ENCODE measurements at regions not wholly inside any gene's neighbourhood (a gene's known extent, or its start where the extent isn't known, plus 50 kb on each side); places are given as distances from the start of the nearest gene placed in this dataset.

DNA sequence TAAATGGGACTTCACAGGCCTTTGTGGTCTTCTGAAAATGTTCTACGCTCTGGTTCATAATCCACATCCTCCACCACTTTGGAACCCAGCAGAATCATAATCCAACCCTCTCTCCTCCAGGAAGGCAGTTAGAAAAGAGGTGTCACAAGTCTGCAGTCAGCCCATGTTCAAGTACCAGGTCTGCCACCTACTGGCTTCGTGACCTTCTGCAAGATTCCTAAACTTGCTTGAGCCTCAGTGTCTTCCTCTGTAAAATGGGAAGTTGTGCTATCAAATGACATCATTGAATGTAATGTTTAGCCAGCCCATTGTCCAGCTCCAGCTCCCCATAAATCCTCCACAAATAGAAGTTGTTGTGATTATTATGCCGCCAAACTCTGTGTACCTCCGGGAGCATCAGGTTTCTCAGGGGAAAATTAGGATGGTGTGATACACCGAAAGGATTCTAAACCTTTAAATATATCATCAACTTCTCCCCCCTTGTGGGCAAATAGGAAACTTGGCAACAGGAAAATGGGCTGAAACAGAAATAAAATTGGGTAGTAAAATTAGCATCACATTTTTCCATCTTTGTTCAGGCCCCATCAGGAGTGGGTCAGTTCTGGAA lies 109.7 kb downstream of the NUFIP1 start:
- no peak overlapping the region for H3K18ac ChIP-seq (ENCODE audit: extremely low read depth, low read length)
- peak; percentile 32 for FAIRE-seq
- no peaks in the 10 kb centered on the region for H3K79me1 ChIP-seq (ENCODE audit: low read depth, low read length)
- no peak overlapping the region for H4K8ac ChIP-seq (ENCODE audit: extremely low read depth, insufficient read depth, low read length)
- no peak overlapping the region for H2BK5ac ChIP-seq (ENCODE audit: low read depth, low read length)
- no peak overlapping the region for H3K4ac ChIP-seq (replicated peaks; ENCODE audit: insufficient read length, low read depth, low read length)
- H3K56ac ChIP-seq (replicated peaks; ENCODE audit: insufficient read length, low read depth, low read length) = no peak overlapping the region
- no peaks in the 10 kb centered on the region for H3K79me2 ChIP-seq (ENCODE audit: control insufficient read depth in 1 of 2, insufficient read depth in 2 of 2, low read length in 2 of 2)
- no peak overlapping the region for H4K91ac ChIP-seq (replicated peaks; ENCODE audit: insufficient read length, low read length)
- no peak overlapping the region for H2AK5ac ChIP-seq (ENCODE audit: low read depth, low read length)
- H4K20me1 ChIP-seq (replicated peaks in 1 of 2; ENCODE audit: control insufficient read depth in 1 of 2, insufficient read depth in 2 of 2, low read length in 2 of 2) = no peaks in the 10 kb centered on the region
- DNase-seq (ENCODE audit: low read depth in 1 of 2, low spot score in 2 of 2) = no peak
- no peak overlapping the region; a peak in 1 of 8 replicates for H3K4me3 ChIP-seq (ENCODE audit: extremely low read depth in 1 of 4, insufficient read depth in 2 of 4, low read depth in 3 of 4, low read length in 4 of 4)
- H3K9me3 ChIP-seq (ENCODE audit: insufficient read depth in 2 of 2, low read depth in 1 of 2, low read length in 1 of 2) = peaks cover 2 to 6% of the 10 kb centered on the region in 2 experiments; a peak in 2 of 4 replicates
- H3K23ac ChIP-seq (ENCODE audit: insufficient read length) = no peak overlapping the region
- H2BK12ac ChIP-seq (ENCODE audit: low read depth, low read length) = no peak overlapping the region
- H2BK120ac ChIP-seq (replicated peaks; ENCODE audit: low read depth, low read length) = no peak overlapping the region
- no peaks in the 10 kb centered on the region for H3K36me3 ChIP-seq (ENCODE audit: control insufficient read depth in 2 of 4, insufficient read depth in 4 of 4, low read length in 3 of 4)
- ChIA-PET CTCF (ENCODE audit: partially characterized antibody) (interaction anchor here (0.9 to 5.7 kb wide), 4 partner anchors 9 to 396 kb away, joined by 3 to 27 read pairs (median 12); no protein-coding TSS in a partner anchor), POLR2A (ENCODE audit: partially characterized antibody) (no interaction called here)
- no peak overlapping the region for H2BK20ac ChIP-seq (ENCODE audit: low read length)
- H3K9ac ChIP-seq (replicated peaks in 1 of 4; ENCODE audit: extremely low read depth in 1 of 4, low read depth in 3 of 4, low read length in 3 of 4) = no peak overlapping the region
- no peaks in the 10 kb centered on the region for H3K4me1 ChIP-seq (replicated peaks in 1 of 4; ENCODE audit: control insufficient read depth in 3 of 4, insufficient read depth in 4 of 4, low read length in 3 of 4)
- no peaks in the 10 kb centered on the region for H3K27me3 ChIP-seq (replicated peaks in 1 of 4; ENCODE audit: control insufficient read depth in 3 of 4, extremely low read depth in 1 of 4, insufficient read depth in 3 of 4, low read length in 3 of 4)
- WGBS, 2 experiments (ENCODE audit: extremely low coverage in 1 of 2, insufficient coverage in 1 of 2, insufficient read length in 1 of 2, insufficient replicate concordance in 2 of 2, low coverage in 1 of 2, low lambda C conversion rate in 2 of 2, missing lambda C conversion rate in 1 of 2) = 85% methylated on average over 5 of the region's 5 CpGs; no CpG with 5 or more reads in 1 of the 2 experiments
- no peak overlapping the region for H3K27ac ChIP-seq (ENCODE audit: low read depth, low read length)
- H3K14ac ChIP-seq (ENCODE audit: insufficient read length) = no peak overlapping the region
- no peak overlapping the region for H4K5ac ChIP-seq (ENCODE audit: insufficient read length, low read depth, low read length)
- no peak overlapping the region; the same call in 1 of the 2 replicates for H2BK15ac ChIP-seq (ENCODE audit: low read length)
- no peak overlapping the region for H2AFZ ChIP-seq (ENCODE audit: low read length)
- no peak overlapping the region for H3K4me2 ChIP-seq (ENCODE audit: insufficient read depth in 1 of 2, low read depth in 2 of 2, low read length in 2 of 2)
- no peaks in the 10 kb centered on the region for H3K23me2 ChIP-seq (ENCODE audit: low read depth, low read length)
- TF ChIP-seq ATF2 (IDR thresholded peaks at IDR 0.05; ENCODE audit: low read length) (peak; percentile 98), JUND (IDR thresholded peaks at IDR 0.05; ENCODE audit: low read length) (no peak), YY1 (IDR thresholded peaks at IDR 0.05; ENCODE audit: low read depth, low read length) (no peak), CBX5 (IDR thresholded peaks at IDR 0.05; ENCODE audit: low read depth, low read length) (no peak), FOSL1 (IDR thresholded peaks at IDR 0.05; ENCODE audit: insufficient read depth, low read depth, low read length) (no peak), RAD21 (IDR thresholded peaks at IDR 0.05 in 1 of 2, conservative IDR thresholded peaks at IDR 0.05 in 1 of 2; ENCODE audit: low read depth in 2 of 2, low read length in 2 of 2) (peak; percentile 71 to 76), EP300 (IDR thresholded peaks at IDR 0.05; ENCODE audit: borderline replicate concordance in 1 of 2, low read depth in 2 of 2, low read length in 2 of 2) (no peak), TCF12 (IDR thresholded peaks at IDR 0.05; ENCODE audit: low read depth, low read length) (no peak), BCL11A (IDR thresholded peaks at IDR 0.05; ENCODE audit: low read depth in 2 of 2, low read length in 2 of 2) (no peak), NANOG (IDR thresholded peaks at IDR 0.05; ENCODE audit: insufficient read depth, low read depth, low read length, poor library complexity, severe bottlenecking) (no peak), NRF1 (IDR thresholded peaks at IDR 0.05; ENCODE audit: low read depth, low read length) (no peak), ASH2L (IDR thresholded peaks at IDR 0.05; ENCODE audit: low read length) (no peak)
